CD4-positive, alpha-beta T cell (primary cell): ENCODE measurements at regions not wholly inside any gene's neighbourhood (a gene's known extent, or its start where the extent isn't known, plus 50 kb on each side); places are given as distances from the start of the nearest gene placed in this dataset.

Experiments used
- ATAC-seq: fragments of 200-7000 bp; cut with Tn5 transposase; one replicate; pipeline ENCODE4 v1.10.0; 2022; ENCODE audit warnings: mild to moderate bottlenecking; ENCODE audit not compliant: poor library complexity
- CTCF ChIA-PET: fragments of 350-600 bp; sonication (Branson Sonifier 250); formaldehyde crosslinking; loops from one replicate; lab custom pipeline; 2021; ENCODE audit warnings: antibody characterized with exemption, inconsistent platforms; lab: Charles Lee
- POLR2A ChIA-PET: fragments of 350-600 bp; sonication (Branson Sonifier 250); formaldehyde crosslinking; loops from one replicate; lab custom pipeline; 2021; ENCODE audit warnings: antibody characterized with exemption, inconsistent platforms; lab: Charles Lee
- DNase-seq, 14 experiments: peaks; one replicate each; pipeline ENCODE4 v3.0.0-alpha.2; 2013 to 2020; ENCODE audit warnings: mixed read lengths in 2 of 14
- H3K27ac ChIP-seq, 2 donors: one replicate each; pipeline versions ENCODE4 v1.5.1 to v1.7.0; 2013; ENCODE audit warnings: low read length in 2 of 2, low read depth in 1 of 2, mild to moderate bottlenecking in 1 of 2
- H3K27me3 ChIP-seq, 2 experiments: 1 replicate in 1 of 2; 2 replicates in 1 of 2; pipeline versions ENCODE4 v1.6.1 to v1.7.0; 2013; ENCODE audit warnings: low read length in 2 of 2, control low read depth in 1 of 2, mild to moderate bottlenecking in 1 of 2, moderate library complexity in 1 of 2; ENCODE audit not compliant: insufficient read depth in 2 of 2, control insufficient read depth in 1 of 2
- H3K36me3 ChIP-seq: one replicate; pipeline ENCODE4 v1.6.1; 2013; ENCODE audit warnings: low read length, control low read depth; ENCODE audit not compliant: insufficient read depth
- H3K4me1 ChIP-seq: one replicate; pipeline ENCODE4 v1.6.1; 2013; ENCODE audit warnings: low read length, control low read depth; ENCODE audit not compliant: insufficient read depth
- H3K4me3 ChIP-seq: one replicate; pipeline ENCODE4 v1.5.1; 2013; ENCODE audit warnings: mild to moderate bottlenecking, low read length, moderate library complexity
- H3K9me3 ChIP-seq, 2 experiments: 1 replicate in 1 of 2; 2 replicates in 1 of 2; pipeline versions ENCODE4 v1.6.1 to v1.7.0; 2013; ENCODE audit warnings: low read length in 2 of 2, mild to moderate bottlenecking in 2 of 2, control low read depth in 1 of 2, moderate library complexity in 1 of 2; ENCODE audit not compliant: control insufficient read depth in 1 of 2, insufficient read depth in 1 of 2
- H3K27ac Mint-ChIP-seq: one replicate; pipeline ENCODE4 v1.8.0; 2020; ENCODE audit warnings: mixed read lengths
- H3K27me3 Mint-ChIP-seq: one replicate; pipeline ENCODE4 v1.8.0; 2021; ENCODE audit warnings: mixed read lengths
- H3K36me3 Mint-ChIP-seq: one replicate; pipeline ENCODE4 v1.8.0; 2021; ENCODE audit warnings: low read depth, mixed read lengths
- H3K4me1 Mint-ChIP-seq: one replicate; pipeline ENCODE4 v1.8.0; 2021; ENCODE audit warnings: low read depth, mixed read lengths
- H3K4me3 Mint-ChIP-seq: one replicate; pipeline ENCODE4 v1.8.0; 2020; ENCODE audit warnings: mild to moderate bottlenecking, mixed read lengths
- H3K9me3 Mint-ChIP-seq: one replicate; pipeline ENCODE4 v1.8.0; 2020; ENCODE audit warnings: mixed read lengths
- CTCF ChIP-seq: fragments of 200-600 bp; IDR thresholded peaks from one replicate; pipeline ENCODE4 v1.8.0; 2022; ENCODE audit warnings: antibody characterized with exemption, mild to moderate bottlenecking
- intact Hi-C, 2 experiments: fragments of 100-400 bp; cut with DNase I in 1 of 2; cut with micrococcal nuclease in 1 of 2; formaldehyde crosslinking; loops; one replicate each; pipeline versions ENCODE4 v1.15.1 to v1.9.0; 2023 to 2025; cut with DNase I, micrococcal nuclease

GRCh38 chr14:26252176-26252575 is 345.7 kb downstream of the NOVA1 start:
- ATAC-seq, result no peak
- no peak for DNase-seq
- Histone ChIP-seq H3K4me3 (no peak overlapping the region), H3K27me3 (no peaks in the 10 kb centered on the region), H3K4me1 (no peaks in the 10 kb centered on the region), H3K27ac (no peak overlapping the region), H3K36me3 (no peaks in the 10 kb centered on the region), H3K9me3 (peaks cover 0 to 4% of the 10 kb centered on the region in 2 experiments)
- Mint-ChIP-seq H3K4me3 (no peak overlapping the region), H3K36me3 (no peaks in the 10 kb centered on the region), H3K27ac (no peak overlapping the region), H3K9me3 (peaks cover 6% of the 10 kb centered on the region), H3K4me1 (no peaks in the 10 kb centered on the region), H3K27me3 (no peaks in the 10 kb centered on the region)
- intact Hi-C loops, result no loop called here
- ChIA-PET CTCF (no interaction called here), POLR2A (no interaction called here)
- TF ChIP-seq CTCF, result no peak

- ChIA-PET CTCF (no interaction called here), POLR2A (no interaction called here)
- H3K27me3 Mint-ChIP-seq, result no peaks in the 10 kb centered on the region
- H3K9me3 ChIP-seq, result peaks cover 3 to 4% of the 10 kb centered on the region in 2 experiments
- no peaks in the 10 kb centered on the region for H3K27me3 ChIP-seq
- DNase-seq, result no peak
- H3K4me1 ChIP-seq, result no peaks in the 10 kb centered on the region
- ATAC-seq, result no peak
- no peaks in the 10 kb centered on the region for H3K36me3 ChIP-seq
- TF ChIP-seq CTCF, result no peak
- H3K27ac Mint-ChIP-seq, result no peak overlapping the region
- peaks cover 7% of the 10 kb centered on the region for H3K9me3 Mint-ChIP-seq
- intact Hi-C loops, result no loop called here
- H3K36me3 Mint-ChIP-seq, result no peaks in the 10 kb centered on the region
- H3K4me1 Mint-ChIP-seq, result no peaks in the 10 kb centered on the region
- no peak overlapping the region for H3K4me3 ChIP-seq
- H3K4me3 Mint-ChIP-seq, result no peak overlapping the region
- no peak overlapping the region for H3K27ac ChIP-seq
Measured at GRCh38 chr14:26233118-26233517, 364.7 kb downstream of the NOVA1 start.

- intact Hi-C loops, result no loop called here
- Histone ChIP-seq H3K4me1 (no peaks in the 10 kb centered on the region), H3K27ac (no peak overlapping the region), H3K9me3 (peaks cover 1 to 5% of the 10 kb centered on the region in 2 experiments), H3K27me3 (no peaks in the 10 kb centered on the region), H3K36me3 (no peaks in the 10 kb centered on the region), H3K4me3 (no peak overlapping the region)
- ChIA-PET CTCF (no interaction called here), POLR2A (no interaction called here)
- Mint-ChIP-seq H3K27me3 (no peaks in the 10 kb centered on the region), H3K4me1 (no peaks in the 10 kb centered on the region), H3K27ac (no peak overlapping the region), H3K36me3 (no peaks in the 10 kb centered on the region), H3K9me3 (peaks cover 19% of the 10 kb centered on the region), H3K4me3 (no peak overlapping the region)
- DNase-seq, result no peak
- no peak for ATAC-seq
- TF ChIP-seq CTCF, result no peak
Measured at GRCh38 chr14:26218861-26219260, 379.0 kb downstream of the NOVA1 start.
